ENCODE measurements at regions not wholly inside any gene's neighbourhood (a gene's known extent, or its start where the extent isn't known, plus 50 kb on each side); places are given as distances from the start of the nearest gene placed in this dataset.

DNA sequence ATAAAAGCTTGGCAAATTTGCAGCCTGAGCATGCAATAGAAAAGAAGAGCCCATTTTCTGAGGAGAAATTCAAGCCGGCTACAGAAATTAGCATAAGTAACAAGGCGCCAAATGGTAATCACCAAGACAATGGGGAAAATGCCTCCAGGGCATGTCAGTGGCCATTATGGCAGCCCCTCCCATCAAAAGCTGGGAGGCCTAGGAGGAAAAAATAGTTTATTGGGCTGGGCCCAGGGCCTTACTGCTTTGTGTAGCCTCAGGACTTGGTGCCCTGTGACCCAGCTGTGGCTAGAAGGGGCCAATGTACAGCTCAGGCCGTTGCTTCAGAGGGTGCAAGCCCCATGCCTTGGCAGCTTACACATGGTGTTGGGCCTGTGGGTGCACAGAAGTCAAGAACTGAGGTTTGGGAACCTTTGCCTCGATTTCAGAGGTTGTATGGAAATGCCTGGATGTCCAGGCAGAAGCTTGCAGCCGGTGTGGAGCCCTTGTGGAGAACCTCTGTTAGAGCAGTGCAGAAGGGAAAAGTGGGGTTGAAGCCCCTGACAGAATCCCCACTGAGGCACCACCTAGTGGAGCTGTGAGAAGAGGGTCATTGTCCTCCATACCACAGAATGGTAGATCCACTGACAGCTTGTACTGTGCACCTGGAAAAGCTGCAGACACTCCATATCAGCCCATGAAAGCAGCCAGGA is 328.5 kb upstream of the MAP3K7 start:
- TF ChIP-seq, protein P1, sequence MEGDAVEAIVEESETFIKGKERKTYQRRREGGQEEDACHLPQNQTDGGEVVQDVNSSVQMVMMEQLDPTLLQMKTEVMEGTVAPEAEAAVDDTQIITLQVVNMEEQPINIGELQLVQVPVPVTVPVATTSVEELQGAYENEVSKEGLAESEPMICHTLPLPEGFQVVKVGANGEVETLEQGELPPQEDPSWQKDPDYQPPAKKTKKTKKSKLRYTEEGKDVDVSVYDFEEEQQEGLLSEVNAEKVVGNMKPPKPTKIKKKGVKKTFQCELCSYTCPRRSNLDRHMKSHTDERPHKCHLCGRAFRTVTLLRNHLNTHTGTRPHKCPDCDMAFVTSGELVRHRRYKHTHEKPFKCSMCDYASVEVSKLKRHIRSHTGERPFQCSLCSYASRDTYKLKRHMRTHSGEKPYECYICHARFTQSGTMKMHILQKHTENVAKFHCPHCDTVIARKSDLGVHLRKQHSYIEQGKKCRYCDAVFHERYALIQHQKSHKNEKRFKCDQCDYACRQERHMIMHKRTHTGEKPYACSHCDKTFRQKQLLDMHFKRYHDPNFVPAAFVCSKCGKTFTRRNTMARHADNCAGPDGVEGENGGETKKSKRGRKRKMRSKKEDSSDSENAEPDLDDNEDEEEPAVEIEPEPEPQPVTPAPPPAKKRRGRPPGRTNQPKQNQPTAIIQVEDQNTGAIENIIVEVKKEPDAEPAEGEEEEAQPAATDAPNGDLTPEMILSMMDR (IDR thresholded peaks at IDR 0.05; ENCODE audit: extremely low read depth, insufficient read depth, missing control alignments), result no peak
- DNase-seq (ENCODE audit: low spot score), result no peak
- in situ Hi-C loops (cut with MboI; ENCODE audit: low pct_unique_long_range_greater_than_20kb, low sequenced_read_pairs, unreplicated experiment), result no loop called here

DNA sequence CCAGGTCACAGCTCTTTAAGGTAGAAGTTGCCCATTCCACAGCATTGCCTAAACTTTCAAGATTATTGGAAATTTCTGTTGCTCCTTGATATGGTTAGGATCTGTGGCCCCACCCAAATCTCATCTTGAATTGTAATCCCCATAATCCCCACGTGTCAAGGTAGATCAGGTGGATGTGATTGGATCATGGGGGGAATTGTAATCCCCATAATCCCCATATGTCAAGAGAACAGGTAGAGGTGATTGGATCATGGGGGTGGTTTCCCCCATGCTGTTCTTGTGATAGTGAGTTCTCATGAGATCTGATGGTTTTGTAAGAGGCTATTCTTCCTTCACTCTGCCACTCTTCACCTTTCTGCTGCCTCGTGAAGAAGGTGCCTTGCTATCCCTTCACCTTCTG is 327.4 kb upstream of the MAP3K7 start:
- in situ Hi-C loops (cut with MboI; ENCODE audit: low pct_unique_long_range_greater_than_20kb, low sequenced_read_pairs, unreplicated experiment), result no loop called here
- DNase-seq (ENCODE audit: low spot score), result no peak
- TF ChIP-seq, protein P1 (IDR thresholded peaks at IDR 0.05; ENCODE audit: extremely low read depth, insufficient read depth, missing control alignments), result no peak

DNA sequence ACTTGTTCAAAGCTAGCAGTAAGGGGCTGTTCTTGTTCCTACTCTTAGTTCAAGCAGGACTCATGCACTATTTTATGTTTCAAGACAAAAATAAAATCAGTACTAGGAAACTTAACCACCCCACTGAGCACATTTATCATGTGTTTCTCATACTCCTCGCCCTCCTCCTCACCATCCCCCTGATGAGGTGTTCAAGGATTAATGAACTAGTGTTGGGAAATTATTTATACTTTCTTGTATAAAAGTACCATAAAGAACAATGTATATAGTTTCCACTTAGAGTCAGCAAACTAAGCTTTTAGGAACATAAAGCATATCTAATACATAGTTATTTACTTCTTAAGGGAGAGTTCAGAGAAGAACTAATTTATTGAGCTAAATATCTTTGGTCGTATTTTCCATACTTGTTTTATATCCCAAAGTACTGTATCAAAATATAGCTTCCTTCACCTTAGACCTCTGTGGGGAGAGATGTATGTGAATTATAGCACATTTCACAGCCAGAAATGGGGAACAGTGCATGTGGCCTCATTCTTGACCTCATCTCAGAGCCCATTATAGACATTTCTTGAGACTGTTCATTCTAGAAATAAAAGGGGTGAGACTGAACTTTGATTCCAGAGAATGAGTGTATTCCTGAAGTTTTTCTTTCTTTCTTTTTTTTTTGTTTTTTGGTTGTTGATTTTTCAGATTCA is 326.5 kb upstream of the MAP3K7 start:
- DNase-seq (ENCODE audit: low spot score), result no peak
- in situ Hi-C loops (cut with MboI; ENCODE audit: low pct_unique_long_range_greater_than_20kb, low sequenced_read_pairs, unreplicated experiment), result no loop called here
- TF ChIP-seq, protein P1 (IDR thresholded peaks at IDR 0.05; ENCODE audit: extremely low read depth, insufficient read depth, missing control alignments), result no peak

DNA sequence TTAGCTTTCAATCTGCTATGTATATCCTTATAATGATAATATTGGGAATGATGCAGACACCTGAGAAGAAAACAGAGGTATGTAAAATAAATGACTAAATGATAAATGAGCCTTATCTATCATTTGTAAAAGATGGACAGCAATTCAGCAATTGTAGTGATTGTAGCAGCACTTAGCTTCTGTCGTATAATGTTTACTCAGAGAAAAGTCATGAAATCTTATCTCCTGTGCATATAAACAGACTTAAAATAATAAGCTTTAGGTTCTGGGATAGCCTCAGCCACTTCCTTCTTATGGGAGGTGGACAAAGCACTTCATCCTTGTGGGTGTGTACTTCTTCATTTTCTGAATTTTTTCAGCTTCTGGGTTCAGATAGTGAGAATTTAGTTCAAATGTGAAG is 324.8 kb upstream of the MAP3K7 start:
- in situ Hi-C loops (cut with MboI; ENCODE audit: low pct_unique_long_range_greater_than_20kb, low sequenced_read_pairs, unreplicated experiment), result no loop called here
- DNase-seq (ENCODE audit: low spot score), result no peak
- TF ChIP-seq, protein P1 (IDR thresholded peaks at IDR 0.05; ENCODE audit: extremely low read depth, insufficient read depth, missing control alignments), result no peak

DNA sequence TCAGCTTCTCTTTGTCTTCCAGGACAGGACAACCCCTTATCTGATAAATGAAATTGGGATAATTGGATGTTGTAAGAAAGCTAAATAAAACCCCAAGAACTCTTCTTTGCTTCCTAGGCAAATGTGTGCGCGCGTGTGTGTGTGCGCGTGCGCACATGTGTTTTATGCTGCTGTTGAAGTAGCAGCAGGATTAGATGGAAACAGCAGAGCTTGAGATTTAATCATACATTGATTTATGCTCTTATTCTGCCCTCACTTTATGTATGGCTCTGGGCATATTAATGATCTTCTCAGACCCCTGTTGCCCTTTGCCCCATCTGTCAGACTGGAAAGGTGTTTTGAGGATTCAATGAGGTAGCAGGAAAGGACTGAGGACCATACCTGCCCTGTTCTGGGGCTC is 324.0 kb upstream of the MAP3K7 start:
- DNase-seq (ENCODE audit: low spot score), result no peak
- TF ChIP-seq, protein P1 (IDR thresholded peaks at IDR 0.05; ENCODE audit: extremely low read depth, insufficient read depth, missing control alignments), result no peak
- in situ Hi-C loops (cut with MboI; ENCODE audit: low pct_unique_long_range_greater_than_20kb, low sequenced_read_pairs, unreplicated experiment), result no loop called here

DNA sequence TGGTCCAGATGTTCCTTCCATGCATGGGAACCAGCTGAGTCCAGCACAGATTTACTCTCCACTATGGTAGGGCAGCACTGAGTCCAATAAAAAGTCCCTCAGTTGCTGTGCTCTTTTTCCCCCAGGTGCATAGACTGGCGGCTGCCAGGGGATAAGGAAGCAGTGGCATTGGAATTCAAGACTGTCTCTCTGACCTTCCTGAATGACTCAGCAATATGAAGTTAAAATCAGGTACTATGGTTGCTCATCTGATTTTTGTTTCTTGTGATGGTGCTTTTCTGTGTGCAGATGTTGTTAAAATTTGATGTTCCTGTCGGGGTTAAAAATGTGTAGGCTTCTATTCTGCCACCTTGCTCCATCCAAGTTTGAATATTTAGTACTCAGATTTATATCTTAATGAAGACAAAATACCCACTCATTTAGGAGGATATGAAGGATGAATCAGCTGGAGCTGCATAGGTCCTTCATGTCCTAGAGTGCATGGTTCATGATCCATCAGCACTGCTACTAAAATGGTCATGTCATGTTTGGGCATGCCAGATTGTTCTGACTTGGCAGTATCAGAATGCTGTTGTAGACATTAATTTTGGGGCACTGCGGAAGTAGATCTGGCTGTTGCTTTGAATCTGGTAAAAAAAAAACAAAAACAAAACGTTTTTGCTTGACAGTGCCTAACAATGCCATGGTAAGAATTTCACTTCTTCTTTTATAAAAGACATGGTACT is 321.2 kb upstream of the MAP3K7 start:
- no peak for DNase-seq (ENCODE audit: low spot score)
- in situ Hi-C loops (cut with MboI; ENCODE audit: low pct_unique_long_range_greater_than_20kb, low sequenced_read_pairs, unreplicated experiment), result no loop called here
- TF ChIP-seq, protein P1 (IDR thresholded peaks at IDR 0.05; ENCODE audit: extremely low read depth, insufficient read depth, missing control alignments), result no peak

All from GM13977 (cell line).